NCI-H82 (cell line): ENCODE measurements at regions not wholly inside any gene's neighbourhood (a gene's known extent, or its start where the extent isn't known, plus 50 kb on each side); places are given as distances from the start of the nearest gene placed in this dataset.
A peak's percentile ranks its signal among the peaks of the same experiment; 100 is the strongest.

ENCODE experiments used
- DNase-seq: peaks from one replicate; lab custom pipeline; 2025; lab: John Stamatoyannopoulos, UW

GRCh38 chr4:59068722-59069418 lies 1958.7 kb upstream of the IGFBP7 start:
- no peak for DNase-seq

DNA sequence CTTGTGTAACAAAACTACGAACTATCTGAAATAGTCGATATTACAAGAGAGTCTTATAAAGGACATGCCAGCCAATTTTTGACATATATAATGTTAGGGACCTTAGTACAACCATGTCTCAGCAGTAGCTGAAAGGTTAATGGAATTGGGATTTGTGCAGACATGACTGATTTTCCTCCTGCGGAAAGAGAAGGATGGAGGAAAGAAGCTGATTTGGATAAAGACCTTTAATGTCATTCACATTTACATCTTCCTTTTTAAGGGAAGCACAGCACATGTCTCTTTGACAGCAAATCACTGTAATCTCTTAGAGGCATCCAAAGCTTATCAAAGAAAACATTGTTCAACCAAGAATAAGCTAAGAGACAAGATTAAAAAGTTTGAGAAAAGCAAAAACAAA lies 1976.2 kb upstream of the IGFBP7 start:
- DNase-seq, result no peak

DNA sequence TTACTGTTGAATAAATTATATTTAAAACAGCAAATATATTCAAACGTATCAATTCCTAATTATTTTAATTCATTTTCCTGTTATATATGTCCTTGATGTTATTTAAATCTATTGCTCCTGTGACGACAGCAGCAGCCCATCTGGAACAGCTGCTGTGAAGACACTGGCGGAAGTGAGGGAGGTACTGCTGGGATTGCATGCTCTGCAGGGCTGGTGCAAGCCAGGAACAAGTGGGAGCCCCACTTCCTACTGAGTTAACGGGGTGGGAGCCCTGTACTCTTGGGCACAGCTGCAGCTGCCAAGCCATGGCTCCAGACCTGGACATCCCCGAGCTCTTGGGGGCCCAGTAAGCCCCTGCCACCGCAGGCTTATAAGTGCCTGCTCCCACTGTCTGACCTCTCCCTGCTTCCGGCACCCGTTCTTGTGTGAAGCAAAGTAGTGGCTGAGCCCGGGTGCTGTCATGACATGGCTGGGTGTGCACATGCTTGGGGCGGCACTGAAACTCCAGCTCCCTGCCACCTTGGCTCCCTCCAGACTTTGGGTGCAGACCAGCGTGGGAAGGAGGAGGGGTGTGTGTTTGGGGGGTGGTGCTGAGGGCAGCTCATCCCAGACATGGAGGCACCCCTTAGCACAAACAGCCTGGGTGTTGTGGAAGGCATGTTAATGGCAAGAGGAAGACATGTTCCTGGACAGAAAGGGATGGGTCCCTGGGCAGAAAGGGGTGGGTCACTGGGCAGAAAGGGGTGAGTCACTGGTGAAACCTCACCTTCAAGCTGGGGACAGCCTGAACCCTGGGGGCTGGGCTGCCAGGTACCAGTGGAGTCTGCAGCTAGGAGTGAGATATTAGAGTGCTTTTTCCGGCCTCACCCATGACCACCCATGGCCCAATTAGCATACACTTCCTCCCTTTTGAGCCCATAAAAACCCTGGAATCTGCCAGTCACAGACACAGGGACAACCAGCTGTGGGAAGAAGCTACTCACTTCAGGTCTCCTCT lies 1981.3 kb upstream of the IGFBP7 start:
- peak; percentile 4 for DNase-seq

GRCh38 chr4:59094505-59094904 lies 1984.3 kb upstream of the IGFBP7 start:
- DNase-seq, result peak; percentile 78

DNA sequence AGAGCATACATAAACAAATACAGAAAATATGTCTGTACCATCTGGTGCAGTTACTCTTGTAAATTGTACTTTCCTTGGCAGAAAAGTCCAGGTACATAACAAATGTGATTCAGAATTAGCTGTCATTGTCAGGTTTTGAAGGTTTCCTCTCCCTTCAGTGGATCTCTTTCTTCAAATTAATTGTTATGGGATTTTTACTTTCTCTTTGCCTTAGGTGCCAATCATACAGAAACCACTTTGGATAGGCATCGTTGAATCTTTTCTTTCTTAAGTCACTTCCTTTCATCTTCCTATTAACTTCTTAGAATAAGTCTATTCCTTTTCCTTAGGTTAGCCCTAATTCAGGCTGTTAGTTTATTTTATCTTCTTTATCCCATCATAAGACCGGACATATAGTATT lies 1992.1 kb upstream of the IGFBP7 start:
- no peak for DNase-seq

DNA sequence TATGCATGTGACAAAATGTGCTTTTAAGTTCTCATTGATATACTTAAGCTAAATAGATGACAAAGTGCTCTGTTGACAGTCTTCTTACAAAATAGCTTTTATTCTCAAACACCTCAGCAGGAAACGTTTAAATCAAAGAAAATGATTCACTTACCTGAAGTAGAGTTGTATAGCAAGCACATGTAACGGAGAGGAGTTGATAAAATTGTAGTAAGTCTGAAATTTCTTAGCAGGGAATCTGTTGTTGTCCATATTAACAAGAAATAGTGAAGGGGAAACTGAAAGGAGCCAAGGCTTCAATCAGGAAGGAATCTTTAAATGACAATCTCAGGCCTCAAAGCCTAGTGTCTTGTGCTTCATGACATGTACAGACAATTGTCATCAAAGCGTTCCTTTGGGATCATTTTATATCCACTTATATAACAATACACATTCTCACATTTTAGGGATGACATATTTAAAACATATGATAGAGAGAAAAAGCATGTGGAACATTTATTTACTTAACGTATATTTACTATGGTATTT lies 2010.2 kb upstream of the IGFBP7 start:
- no peak for DNase-seq

GRCh38 chr4:59122626-59123025 lies 2012.4 kb upstream of the IGFBP7 start:
- peak; percentile 36 for DNase-seq

DNA sequence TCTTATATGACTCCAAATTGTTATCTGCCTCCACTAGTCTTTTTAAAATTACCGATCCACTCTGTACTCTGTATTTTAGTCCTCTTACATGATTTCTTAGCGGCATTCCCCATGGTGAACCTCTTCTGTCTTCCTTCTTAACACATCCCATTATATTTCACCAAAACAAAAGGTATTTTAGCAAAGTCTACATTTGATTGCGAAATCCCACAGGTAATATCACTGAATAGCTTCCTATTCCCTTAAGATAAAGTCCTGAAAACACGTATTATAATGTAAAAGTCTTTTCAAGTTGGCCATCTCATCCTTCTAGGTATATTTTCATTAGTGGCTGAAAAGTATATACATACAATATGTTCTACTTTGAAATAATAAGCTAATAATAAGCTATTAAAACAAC lies 2016.0 kb upstream of the IGFBP7 start:
- no peak for DNase-seq

DNA sequence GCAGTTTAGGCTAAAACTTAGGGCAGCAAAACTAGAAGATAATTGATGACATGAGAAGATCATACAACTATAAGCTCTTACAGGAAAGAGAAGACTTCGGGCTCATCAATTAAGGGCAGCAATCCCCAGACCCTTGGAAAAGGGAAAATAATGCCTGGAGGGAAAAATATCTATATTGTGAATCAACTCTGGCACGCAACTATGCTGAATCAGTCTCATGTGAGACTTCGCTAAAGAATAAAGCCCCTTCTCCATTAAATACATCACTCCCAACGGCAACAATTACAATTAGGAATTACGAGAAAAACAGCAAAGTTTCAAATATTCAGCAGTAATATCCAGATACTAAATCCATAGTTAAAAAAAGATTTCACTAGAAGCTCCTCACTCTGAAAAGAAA lies 2016.8 kb upstream of the IGFBP7 start:
- no peak for DNase-seq

DNA sequence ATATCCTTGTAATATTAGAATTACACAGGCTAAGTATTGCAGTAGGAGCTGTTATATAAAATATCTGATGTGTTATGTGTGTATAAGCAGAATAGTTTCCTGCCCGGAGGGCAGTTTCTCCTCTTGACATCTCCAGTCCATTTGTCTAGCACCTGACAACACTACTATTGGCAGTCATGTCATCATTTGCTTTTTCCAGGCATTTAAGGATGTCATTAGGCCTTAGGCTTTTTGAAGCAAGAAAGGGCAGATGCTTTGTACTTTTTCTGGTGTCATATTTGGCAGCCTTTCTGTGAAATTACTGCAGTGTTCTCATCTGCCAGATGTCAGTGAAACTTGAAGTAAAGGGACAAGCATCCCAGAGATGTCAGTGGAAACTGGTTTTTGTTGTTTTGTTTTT lies 2017.6 kb upstream of the IGFBP7 start:
- no peak for DNase-seq

GRCh38 chr4:59135248-59135985 lies 2025.2 kb upstream of the IGFBP7 start:
- no peak for DNase-seq

- no peak for DNase-seq
These were observed 2038.9 kb upstream of the ADGRL3 start for GRCh38 chr4:59161249-59161648.

DNA sequence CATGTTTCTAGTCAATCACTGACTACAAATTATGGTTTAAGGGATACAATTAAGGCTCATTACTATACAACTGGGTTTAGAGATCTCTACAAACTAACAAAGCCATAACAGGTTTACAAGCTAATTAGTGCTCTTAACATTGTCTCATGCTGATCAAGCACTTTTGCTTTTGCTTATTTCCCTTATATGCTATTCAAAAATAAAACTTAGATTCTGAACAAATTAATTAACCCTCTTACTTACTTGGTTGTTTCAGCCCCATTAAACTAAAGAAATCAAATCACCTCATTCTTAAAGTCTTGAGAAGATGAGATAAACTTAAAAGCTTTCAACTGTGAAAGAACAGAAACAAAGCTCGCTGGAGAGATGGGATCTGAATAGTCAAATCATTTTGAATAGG lies 2024.5 kb upstream of the ADGRL3 start:
- no peak for DNase-seq

GRCh38 chr4:59179372-59179771 lies 2020.8 kb upstream of the ADGRL3 start:
- DNase-seq, result no peak

GRCh38 chr4:59180161-59180560 lies 2020.0 kb upstream of the ADGRL3 start:
- no peak for DNase-seq

GRCh38 chr4:59180969-59181368 lies 2019.2 kb upstream of the ADGRL3 start:
- no peak for DNase-seq

- no peak for DNase-seq
These were observed 2004.3 kb upstream of the ADGRL3 start for GRCh38 chr4:59195839-59196238.

DNA sequence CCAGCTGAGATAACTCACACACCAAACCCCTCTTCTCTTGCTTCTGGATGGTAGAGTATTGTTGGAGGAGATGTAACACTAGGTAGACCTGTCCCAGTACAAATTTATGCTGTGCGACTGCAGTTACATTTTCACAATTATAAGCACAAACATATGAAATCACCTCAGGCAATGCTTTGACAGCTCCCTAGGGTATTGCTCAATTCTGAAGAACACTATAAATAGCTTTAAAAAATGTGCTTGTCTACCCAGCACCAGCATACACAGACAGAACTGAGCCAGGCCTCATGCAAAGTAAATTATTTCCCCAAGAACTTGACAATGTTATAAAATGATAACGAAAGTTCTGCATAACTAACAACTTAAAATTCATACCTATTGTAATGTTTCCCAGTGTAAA lies 1999.1 kb upstream of the ADGRL3 start:
- no peak for DNase-seq

GRCh38 chr4:59217910-59218631 lies 1982.1 kb upstream of the ADGRL3 start:
- DNase-seq, result no peak

DNA sequence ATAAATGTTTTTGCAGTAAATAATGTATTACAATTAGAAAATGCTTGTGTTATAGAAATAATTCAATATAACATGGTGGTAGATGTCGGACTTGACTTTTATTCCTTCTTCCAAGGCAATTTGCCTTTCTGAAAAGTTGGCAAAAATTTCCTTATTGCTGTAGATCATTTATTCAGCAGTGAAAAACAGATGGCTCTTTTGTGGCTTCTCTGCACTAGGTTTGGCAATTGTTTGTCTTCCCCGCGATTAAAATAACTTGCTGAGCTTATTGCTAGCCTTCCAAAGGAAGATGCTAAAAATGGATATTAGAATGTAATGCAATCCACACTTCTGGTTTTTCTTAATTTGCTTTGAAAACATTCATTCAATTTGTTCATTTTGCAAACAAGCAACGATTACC lies 1977.9 kb upstream of the ADGRL3 start:
- DNase-seq, result no peak

GRCh38 chr4:59223292-59223941 lies 1976.7 kb upstream of the ADGRL3 start:
- peak; percentile 1 for DNase-seq
